ENCODE measurements at regions not wholly inside any gene's neighbourhood (a gene's known extent, or its start where the extent isn't known, plus 50 kb on each side); places are given as distances from the start of the nearest gene placed in this dataset.

DNA sequence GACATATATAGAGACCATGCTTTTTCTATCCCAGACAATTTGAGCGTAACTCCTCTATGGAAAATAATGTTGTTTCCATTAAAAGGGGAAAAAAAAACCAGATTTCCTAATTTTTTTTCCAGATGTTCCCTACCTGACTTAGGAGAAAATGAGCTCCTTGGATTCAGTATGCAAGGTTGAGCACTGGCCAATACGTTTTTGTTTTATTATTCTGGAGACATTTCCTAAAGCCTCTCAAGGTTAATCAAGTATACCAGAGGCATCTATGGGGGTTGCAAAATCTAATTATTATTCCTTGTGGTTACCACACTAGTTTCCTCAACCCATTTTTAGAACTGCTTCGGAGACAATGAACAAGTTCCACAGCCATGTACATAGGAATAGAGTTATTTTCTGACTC lies 291.3 kb downstream of the SLC16A7 start:
- Histone ChIP-seq H3K36me3 (no peaks in the 10 kb centered on the region), H3K4me1 (no peaks in the 10 kb centered on the region), H3K27me3 (no peaks in the 10 kb centered on the region), H3K9me3 (no peaks in the 10 kb centered on the region), H3K27ac (no peak overlapping the region), H3K4me3 (no peak overlapping the region)
- intact Hi-C loops (cut with DNase I) = no loop called here
- 57 to 72% methylated on average over 3 of the region's 3 CpGs for WGBS, 2 donors
- no peak for TF ChIP-seq POLR2A (IDR thresholded peaks at IDR 0.05)
- TF ChIP-seq, protein P1, sequence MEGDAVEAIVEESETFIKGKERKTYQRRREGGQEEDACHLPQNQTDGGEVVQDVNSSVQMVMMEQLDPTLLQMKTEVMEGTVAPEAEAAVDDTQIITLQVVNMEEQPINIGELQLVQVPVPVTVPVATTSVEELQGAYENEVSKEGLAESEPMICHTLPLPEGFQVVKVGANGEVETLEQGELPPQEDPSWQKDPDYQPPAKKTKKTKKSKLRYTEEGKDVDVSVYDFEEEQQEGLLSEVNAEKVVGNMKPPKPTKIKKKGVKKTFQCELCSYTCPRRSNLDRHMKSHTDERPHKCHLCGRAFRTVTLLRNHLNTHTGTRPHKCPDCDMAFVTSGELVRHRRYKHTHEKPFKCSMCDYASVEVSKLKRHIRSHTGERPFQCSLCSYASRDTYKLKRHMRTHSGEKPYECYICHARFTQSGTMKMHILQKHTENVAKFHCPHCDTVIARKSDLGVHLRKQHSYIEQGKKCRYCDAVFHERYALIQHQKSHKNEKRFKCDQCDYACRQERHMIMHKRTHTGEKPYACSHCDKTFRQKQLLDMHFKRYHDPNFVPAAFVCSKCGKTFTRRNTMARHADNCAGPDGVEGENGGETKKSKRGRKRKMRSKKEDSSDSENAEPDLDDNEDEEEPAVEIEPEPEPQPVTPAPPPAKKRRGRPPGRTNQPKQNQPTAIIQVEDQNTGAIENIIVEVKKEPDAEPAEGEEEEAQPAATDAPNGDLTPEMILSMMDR (IDR thresholded peaks at IDR 0.05) = no peak
- DNase-seq = no peak

DNA sequence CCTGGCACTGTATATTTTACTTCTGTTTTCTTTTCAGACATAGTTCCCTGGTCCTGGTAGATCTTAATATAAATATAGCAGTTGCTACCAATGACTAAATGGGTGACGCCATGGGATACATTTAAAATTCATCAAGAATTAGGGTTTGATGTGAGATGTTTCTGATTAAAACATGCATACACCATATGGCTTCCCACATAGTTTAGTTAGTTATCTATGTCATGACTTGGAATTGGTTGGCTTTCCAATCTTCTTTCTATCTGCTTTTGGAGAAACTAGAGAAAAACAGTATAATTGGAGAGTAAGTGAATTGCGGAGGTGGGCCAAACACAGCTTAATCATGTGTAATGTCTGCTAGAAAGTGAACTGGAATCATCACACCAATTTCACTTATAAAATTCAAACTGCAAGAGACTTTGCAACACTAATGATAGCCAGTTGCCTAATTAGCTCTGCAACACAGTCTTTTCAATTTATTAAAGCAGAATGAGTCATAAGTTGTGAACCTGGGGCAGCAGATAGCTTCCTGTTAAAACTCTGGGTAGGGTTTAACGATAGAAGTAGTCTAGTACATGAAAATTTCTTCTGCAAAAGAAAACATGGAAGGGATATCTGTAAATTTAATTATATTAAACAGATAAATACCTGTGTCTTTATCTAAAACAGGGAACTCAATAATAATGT lies 295.2 kb downstream of the SLC16A7 start:
- intact Hi-C loops (cut with DNase I) = no loop called here
- Histone ChIP-seq H3K36me3 (no peaks in the 10 kb centered on the region), H3K27ac (no peak overlapping the region), H3K9me3 (no peaks in the 10 kb centered on the region), H3K27me3 (no peaks in the 10 kb centered on the region), H3K4me3 (no peak overlapping the region), H3K4me1 (no peaks in the 10 kb centered on the region)
- DNase-seq = no peak
- 77 to 83% methylated on average over 3 of the region's 3 CpGs for WGBS, 2 donors
- TF ChIP-seq, protein P1 (IDR thresholded peaks at IDR 0.05) = no peak
- no peak for TF ChIP-seq POLR2A (IDR thresholded peaks at IDR 0.05)

DNA sequence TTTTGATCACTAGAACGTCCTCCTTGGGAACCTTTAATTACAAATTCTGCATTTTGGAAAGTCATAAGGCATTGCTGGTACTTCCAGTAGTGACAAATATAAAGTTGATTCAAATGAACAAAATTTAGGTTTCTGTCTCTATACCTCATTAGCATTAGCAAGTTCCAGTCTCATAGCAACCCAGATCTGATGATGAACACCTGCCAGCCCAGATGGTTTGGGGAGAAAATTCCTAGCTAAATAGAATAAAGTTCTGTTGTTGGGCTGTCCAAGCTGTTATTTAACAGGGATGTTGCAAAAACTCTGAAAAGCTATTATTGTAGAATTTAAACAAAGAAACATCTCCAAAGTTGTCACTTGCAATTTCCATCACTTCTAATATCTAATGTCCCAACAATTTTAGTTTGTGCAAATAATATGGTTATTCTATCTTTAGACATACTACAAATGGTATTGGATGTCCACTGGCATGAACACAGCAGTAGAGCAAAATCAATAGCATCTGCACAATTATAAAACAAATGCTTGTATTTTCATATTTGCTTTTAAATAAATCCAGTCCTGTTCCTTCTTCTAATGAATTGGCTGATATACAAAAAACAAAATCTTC lies 299.4 kb downstream of the SLC16A7 start:
- H3K36me3 ChIP-seq = no peaks in the 10 kb centered on the region
- no peak for DNase-seq
- H3K27me3 ChIP-seq = no peaks in the 10 kb centered on the region
- WGBS, 2 donors = 35 to 73% methylated on average over 1 of the region's 1 CpG
- H3K27ac ChIP-seq = no peak overlapping the region
- no peaks in the 10 kb centered on the region for H3K4me1 ChIP-seq
- no peaks in the 10 kb centered on the region for H3K9me3 ChIP-seq
- no peak overlapping the region for H3K4me3 ChIP-seq
- intact Hi-C loops (cut with DNase I) = no loop called here
- TF ChIP-seq, protein P1 (IDR thresholded peaks at IDR 0.05) = no peak
- TF ChIP-seq POLR2A (IDR thresholded peaks at IDR 0.05) = no peak

DNA sequence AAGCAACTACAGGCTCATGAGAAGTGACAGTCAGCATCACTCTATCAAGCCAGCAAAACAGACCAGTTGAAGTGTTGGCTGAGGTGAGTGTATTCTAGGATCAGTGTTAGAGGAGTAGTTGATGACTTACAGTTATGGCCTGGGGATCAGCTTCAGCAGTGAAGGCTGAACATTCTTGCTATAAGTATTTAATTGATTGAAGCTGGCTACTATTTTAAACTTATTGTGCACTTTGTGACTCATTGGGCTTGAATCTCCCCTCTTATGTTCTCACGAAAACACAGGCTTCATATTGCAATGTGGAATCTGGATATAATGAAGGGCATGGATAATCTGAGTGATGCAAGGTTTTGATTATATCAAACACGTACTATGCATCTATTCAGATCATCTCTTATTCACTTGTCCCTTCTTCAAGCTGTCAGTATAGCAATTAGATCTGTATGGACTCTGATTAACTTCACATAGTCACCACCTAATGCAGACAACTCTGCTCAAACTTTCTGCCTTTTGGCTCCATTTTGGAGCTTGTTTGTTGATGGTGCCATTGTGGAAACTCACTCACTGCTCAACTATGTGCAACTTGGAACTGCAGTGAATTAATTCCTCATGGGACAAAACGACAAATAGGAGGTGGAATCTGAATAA lies 309.2 kb downstream of the SLC16A7 start:
- Histone ChIP-seq H3K4me1 (no peaks in the 10 kb centered on the region), H3K27me3 (no peaks in the 10 kb centered on the region), H3K36me3 (no peaks in the 10 kb centered on the region), H3K4me3 (no peak overlapping the region), H3K27ac (no peak overlapping the region), H3K9me3 (no peaks in the 10 kb centered on the region)
- intact Hi-C loops (cut with DNase I) = no loop called here
- TF ChIP-seq, protein P1 (IDR thresholded peaks at IDR 0.05) = no peak
- TF ChIP-seq POLR2A (IDR thresholded peaks at IDR 0.05) = no peak
- DNase-seq = no peak
- 51 to 61% methylated on average over 3 of the region's 3 CpGs for WGBS, 2 donors

DNA sequence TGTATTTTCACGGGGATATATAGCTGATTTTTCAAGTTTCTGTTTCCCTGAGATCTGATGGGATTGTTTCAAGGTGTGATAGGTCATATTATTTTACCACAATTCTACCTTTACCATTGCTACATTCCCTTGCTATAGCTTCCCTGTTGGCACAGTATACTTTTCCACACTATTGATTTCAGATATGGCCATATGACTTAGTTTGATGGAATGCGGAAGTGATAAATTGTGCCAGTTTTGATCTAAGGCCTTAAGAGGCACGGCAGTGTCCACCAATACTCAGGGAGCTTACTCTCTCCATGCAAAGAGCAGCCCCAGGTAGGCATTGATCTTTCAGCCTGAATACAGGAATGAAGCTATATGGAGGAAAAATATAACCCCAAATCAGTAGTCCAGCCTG lies 315.7 kb downstream of the SLC16A7 start:
- no peaks in the 10 kb centered on the region for H3K27me3 ChIP-seq
- H3K4me1 ChIP-seq = no peaks in the 10 kb centered on the region
- WGBS, 2 donors = 78 to 83% methylated on average over 3 of the region's 3 CpGs
- H3K27ac ChIP-seq = no peak overlapping the region
- H3K4me3 ChIP-seq = no peak overlapping the region
- H3K9me3 ChIP-seq = no peaks in the 10 kb centered on the region
- TF ChIP-seq, protein P1 (IDR thresholded peaks at IDR 0.05) = no peak
- TF ChIP-seq POLR2A (IDR thresholded peaks at IDR 0.05) = no peak
- intact Hi-C loops (cut with DNase I) = no loop called here
- DNase-seq = no peak
- no peaks in the 10 kb centered on the region for H3K36me3 ChIP-seq
